ENCODE measurements at regions not wholly inside any gene's neighbourhood (a gene's known extent, or its start where the extent isn't known, plus 50 kb on each side); places are given as distances from the start of the nearest gene placed in this dataset.
"Not testable (repeated sequence)": the region's sequence is repeated elsewhere in the genome, so short reads cannot be mapped to it uniquely, and the experiment has no call there.

- no peak for DNase-seq (ENCODE audit: low read depth)
Measured at GRCh38 chr16:27600381-27600780, 50.4 kb downstream of the KATNIP start.

- DNase-seq (ENCODE audit: low read depth): no peak
Measured at GRCh38 chr16:27602103-27602502, 52.2 kb downstream of the KATNIP start.

GRCh38 chr16:27605500-27606106 is 55.7 kb downstream of the KATNIP start:
- DNase-seq (ENCODE audit: low read depth): not testable (repeated sequence)

DNA sequence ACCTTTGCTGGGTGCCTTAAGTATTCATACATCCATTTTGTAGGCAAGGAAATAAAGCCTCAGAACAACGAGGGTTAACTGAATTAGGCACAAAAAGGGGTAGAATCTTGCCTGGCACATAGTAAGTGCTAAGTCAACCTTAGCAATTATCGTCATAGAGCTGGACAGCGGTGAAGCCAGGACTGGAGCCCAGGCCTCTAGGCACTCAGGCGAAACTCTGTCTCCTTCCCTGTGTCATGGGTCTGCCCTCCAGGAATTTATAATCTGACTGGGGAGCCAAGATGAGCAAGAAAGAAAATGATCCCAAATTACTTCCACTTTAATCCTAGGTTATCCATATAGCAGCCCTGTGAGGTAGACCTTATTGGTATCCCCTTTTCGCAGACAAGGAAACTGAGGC is 61.4 kb downstream of the KATNIP start:
- DNase-seq (ENCODE audit: low read depth): no peak

DNA sequence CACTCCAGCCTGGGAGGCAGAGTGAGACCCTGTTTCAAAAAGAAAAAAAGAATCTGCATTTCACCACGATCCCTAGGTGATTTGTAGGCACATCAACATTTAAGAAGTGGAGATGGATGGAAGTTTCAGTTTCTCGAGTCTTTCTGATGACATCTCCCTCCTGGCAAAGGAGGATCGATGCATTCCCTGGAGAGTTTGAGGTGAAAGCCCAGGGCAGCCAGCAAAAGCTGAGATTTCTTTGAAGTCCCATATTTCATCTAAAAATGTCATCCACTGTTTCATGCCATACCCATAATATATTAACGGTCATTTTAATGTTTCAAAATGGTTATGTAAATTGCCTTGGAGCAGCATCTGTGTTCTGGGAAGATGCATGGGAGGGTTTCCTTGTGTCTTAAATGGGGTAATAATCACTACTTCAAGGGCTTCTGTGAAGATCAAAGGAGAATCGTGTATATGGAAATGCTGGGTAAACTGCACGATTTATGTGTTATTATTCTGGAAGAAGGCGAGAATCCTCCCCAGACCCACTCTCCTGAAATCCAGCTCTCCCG is 63.4 kb downstream of the KATNIP start:
- DNase-seq (ENCODE audit: low read depth): no peak

GRCh38 chr16:27617665-27618064 is 67.7 kb downstream of the KATNIP start:
- no peak for DNase-seq (ENCODE audit: low read depth)

GRCh38 chr16:27618165-27618564 is 68.2 kb downstream of the KATNIP start:
- DNase-seq (ENCODE audit: low read depth): no peak

GRCh38 chr16:27618606-27619327 is 68.8 kb downstream of the KATNIP start:
- DNase-seq (ENCODE audit: low read depth): no peak

DNA sequence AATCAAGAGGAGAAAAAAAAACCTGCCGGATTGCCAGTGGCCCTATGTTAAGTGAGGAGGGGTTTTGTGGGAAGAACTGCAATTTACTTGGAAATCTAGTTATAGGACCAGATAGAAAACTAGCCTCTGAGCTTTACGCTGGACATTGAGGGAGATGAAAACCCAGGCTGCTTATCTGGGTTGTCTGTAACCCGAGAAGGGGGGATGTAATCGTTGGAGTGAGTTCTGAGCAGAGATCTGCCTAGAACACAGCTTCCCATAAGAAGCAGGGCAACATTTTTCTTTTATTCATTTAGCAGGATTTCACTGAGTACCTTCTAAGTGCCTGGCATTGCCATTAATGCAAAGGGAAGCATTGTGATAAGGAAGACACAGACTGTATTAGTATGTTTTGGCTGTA is 70.6 kb downstream of the KATNIP start:
- no peak for DNase-seq (ENCODE audit: low read depth)

DNA sequence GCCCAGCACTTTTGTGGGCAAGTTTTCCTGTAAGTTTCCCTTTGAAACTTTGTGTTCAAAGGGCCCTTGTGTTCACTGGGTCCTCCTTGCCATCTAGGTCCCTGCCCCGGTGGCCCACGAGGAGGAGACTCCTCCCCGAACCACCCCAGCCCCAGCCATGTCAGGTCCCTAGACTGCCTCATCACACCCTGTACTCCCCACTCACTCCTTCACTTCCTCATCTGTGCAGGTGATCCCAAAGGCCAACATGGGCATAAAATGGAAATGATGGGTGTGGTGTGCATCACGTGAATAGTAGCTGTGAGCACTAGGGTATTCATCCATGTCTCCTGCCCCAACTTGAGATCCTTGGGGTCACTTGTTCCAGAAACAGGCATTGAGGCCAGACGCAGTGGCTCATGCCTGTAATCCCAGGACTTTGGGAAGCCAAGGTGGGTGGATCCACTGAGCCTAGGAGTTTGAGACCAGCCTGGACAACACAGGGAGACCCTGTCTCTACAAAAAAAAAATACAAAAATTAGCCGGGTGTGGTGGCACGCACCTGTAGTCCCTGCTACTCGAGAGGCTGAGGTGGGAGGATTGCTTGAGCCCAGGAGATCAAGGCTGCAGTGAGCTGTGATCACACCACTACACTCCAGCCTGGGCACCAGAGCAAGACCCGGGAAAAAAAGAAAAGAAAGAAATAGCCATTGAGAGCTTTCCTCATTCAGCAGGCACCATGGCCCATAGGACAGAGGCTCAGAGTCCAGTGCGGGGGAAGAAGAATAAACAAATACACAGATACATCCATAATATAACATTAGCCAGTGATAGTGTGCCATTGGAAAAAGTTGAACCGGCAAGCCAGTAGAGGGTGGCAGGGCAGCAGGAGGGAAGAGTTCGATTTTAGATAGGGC is 74.5 kb downstream of the KATNIP start:
- no peak for DNase-seq (ENCODE audit: low read depth)

DNA sequence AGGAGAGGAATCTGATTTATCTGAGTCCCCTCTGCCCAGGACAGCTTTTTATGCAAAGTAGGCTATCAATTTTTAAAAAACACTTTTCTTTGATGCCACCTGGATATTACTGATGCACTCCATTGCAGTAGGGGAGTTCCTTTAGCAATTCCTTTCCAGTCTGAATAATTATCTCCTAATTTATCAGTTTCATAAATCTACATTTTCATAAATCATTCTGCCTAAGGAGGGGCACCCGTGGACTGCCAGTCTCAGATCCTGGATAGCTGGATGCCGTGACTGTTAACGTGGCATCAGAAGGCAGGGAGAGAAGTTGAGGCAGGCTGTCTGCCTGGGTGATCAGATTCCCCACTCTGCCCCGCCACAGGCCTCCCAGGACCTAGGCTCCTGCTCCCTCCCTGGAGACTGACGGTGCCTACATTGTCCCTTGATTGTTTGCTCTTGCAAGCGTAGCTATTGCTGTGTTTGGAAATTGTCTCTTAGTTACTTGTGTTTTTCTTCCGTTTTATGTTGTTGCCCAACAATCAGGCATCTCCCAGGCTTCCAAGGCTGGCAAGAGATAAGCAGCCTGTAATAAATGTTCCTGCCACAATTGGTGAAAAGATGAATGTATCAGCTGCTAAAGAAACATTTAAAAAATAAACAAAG is 75.2 kb downstream of the KATNIP start:
- DNase-seq (ENCODE audit: low read depth): no peak

DNA sequence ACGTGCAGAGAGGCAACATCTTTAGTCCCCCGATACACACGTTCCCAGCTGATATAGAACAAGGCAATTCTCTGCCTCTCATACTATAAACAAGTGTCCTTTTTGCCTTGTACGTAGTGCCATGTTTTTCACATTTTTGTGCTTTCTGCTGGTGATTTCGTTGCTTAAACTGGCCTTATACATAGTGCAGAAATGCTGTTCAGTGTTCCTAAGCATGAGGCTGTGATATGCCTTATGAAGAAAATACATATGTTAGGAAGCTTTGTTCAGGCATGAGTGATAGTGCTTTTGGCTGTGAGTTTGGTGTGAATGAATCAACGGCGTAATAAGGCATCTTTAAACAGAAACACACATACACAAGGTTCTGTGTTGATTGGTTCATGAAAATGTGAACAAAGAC is 77.2 kb downstream of the KATNIP start:
- DNase-seq (ENCODE audit: low read depth): no peak

DNA sequence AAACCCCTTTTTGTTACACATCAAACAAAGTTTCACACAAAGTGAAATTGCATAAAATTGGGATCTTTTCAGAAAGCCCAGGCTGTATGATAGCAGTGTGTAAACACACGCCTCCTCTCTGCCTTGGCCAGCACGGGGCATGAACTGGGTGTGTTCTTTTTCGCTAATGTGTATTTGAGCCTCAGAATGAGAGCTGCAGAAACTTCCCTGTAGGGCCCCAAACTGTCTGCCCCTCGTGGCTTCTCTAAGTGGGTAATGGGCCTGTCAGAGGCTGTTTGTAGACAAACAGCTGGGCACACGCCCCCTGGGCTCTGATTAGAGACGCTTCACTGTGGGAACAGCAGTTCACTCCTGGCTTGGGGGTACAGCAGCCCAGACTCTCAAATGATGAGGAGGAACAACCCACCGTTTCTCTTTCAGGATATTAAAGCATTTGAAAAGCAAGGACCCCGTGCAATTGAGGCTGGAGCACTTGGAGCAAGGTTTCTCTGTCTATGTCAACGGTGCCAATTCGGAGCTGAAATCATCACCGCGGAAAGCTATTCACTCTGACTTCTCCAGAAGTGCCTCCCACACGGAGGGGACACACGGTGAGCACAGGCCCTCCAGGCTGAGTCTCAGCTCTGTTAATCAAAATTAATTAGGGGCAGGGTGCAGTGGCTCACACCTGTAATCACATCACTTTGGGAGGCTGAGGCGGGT is 78.4 kb downstream of the KATNIP start:
- no peak for DNase-seq (ENCODE audit: low read depth)

GRCh38 chr16:27628943-27629462 is 79.1 kb downstream of the KATNIP start:
- DNase-seq (ENCODE audit: low read depth): not testable (repeated sequence)

GRCh38 chr16:27632216-27632615 is 82.3 kb downstream of the KATNIP start:
- DNase-seq (ENCODE audit: low read depth): no peak

- DNase-seq (ENCODE audit: low read depth): no peak
Measured at GRCh38 chr16:27633221-27633620, 83.3 kb downstream of the KATNIP start.

DNA sequence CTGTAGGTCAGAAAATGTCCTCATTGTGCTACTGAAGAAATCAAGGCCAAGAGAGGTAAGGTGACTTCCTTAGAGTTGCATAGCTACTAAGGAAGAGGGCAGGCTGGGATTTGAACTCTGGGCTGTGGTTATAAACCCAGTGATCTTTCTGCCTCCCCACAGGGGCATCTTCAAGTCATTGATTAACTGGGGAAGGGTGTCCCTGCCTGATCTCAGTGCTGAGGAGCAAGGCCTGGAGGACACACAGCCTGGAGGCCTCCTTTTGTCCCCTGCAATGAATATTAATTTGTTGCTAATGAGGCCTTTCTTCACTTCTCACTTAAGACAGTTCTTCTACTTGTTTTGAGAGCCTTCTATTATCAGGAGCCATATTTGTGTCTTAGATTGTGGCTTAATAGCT is 83.8 kb downstream of the KATNIP start:
- no peak for DNase-seq (ENCODE audit: low read depth)

DNA sequence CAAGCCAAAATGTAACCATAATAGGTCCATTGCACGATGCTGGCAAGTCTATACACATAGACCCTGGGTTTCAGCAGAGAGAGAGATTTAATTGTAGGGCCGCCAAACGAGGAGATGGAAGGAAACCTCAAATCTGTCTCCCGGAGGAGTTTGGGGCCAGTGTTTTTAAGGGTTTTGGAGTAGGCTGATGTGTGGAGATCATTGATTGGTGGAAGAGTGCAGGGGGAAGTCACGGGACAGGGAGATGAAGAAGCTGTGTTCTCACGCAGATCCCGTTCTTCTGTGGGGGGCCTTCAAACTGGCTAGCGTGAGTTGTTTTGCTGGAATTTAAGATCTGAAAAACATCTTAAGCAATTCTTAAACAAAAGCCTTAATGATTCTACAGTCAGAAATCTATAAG is 84.8 kb downstream of the KATNIP start:
- no peak for DNase-seq (ENCODE audit: low read depth)

DNA sequence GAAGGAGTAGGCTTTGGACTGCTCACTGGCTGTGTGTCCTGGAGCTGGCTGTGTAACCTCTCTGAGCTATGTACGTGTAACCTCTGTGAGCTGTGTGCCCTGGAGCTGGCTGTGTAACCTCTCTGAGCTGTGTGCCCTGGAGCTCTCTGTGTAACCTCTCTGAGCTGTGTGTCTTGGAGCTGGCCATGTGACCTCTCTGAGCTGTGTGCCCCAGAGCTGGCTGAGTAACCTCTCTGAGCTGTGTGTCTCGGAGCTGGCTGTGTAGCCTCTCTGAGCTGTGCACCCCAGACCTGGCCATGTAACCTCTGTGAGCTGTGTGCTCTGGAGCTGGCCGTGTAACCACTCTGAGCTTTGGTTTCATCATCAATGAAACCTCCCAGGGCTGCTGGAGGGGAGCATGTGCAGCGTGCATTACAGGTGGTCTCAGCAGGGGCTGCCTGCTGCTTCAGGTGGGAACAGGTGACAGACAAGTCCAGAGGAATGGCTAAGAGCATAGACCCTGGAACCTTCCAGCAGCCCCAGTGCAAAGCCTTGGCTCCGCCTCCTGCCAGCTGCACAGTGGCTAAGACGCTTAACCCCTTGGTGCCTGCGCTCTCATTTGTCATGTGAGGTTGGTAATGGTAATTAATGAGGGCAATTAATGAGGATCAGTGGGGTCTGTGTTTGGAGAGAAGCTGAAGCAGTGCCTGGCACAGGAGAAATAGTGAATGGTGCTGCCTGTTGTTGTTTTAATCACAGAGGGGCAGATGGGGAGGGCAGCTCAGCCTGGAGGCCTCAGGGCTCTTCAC is 86.7 kb downstream of the KATNIP start:
- DNase-seq (ENCODE audit: low read depth): no peak
